ENCODE measurements at regions not wholly inside any gene's neighbourhood (a gene's known extent, or its start where the extent isn't known, plus 50 kb on each side); places are given as distances from the start of the nearest gene placed in this dataset.
"Not testable (repeated sequence)": the region's sequence is repeated elsewhere in the genome, so short reads cannot be mapped to it uniquely, and the experiment has no call there.

DNA sequence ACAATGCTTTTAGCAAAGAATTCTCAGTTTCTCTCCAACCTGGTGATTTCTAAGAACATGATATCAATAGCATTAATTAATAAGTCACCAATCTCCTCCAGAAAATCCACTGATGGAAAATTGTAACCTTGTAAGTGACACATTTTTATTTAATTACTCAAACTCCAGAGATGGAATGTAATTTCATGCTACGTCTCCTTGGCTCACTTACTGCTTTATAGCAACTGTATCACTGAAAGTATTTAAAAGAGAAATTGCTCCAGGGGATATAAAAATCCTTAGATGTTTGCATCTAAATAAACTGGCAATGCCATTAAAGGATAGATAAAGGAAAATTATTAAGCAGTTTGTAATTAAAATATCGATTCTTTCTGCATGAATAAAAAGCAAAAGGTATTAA lies 325.4 kb downstream of the TSN start:
- TF ChIP-seq CTCF (IDR thresholded peaks at IDR 0.05), result no peak
- no peak for ATAC-seq (ENCODE audit: low FRiP score)
- no peak for DNase-seq (ENCODE audit: low spot score)

DNA sequence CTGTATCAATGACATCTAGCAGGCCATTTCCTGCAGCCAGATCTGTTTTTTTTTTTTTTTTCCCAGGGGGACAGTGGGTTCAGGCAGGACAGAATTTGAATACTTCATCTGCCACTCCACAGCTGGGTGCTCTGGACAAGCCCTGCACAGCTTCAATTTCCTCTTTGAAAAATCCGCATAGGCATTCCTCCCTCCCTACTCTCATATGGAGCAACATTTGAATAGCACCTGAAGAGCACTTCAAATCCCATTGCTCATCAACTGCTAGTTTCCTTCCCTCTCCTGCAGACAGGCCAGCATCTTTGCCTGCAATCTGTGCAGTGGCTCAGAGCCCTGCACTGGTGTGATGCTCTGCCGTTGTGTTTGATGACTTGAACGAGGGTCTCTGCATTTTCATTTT lies 326.3 kb downstream of the TSN start:
- no peak for TF ChIP-seq CTCF (IDR thresholded peaks at IDR 0.05)
- DNase-seq (ENCODE audit: low spot score) (no peak), ATAC-seq (ENCODE audit: low FRiP score) (no peak)

DNA sequence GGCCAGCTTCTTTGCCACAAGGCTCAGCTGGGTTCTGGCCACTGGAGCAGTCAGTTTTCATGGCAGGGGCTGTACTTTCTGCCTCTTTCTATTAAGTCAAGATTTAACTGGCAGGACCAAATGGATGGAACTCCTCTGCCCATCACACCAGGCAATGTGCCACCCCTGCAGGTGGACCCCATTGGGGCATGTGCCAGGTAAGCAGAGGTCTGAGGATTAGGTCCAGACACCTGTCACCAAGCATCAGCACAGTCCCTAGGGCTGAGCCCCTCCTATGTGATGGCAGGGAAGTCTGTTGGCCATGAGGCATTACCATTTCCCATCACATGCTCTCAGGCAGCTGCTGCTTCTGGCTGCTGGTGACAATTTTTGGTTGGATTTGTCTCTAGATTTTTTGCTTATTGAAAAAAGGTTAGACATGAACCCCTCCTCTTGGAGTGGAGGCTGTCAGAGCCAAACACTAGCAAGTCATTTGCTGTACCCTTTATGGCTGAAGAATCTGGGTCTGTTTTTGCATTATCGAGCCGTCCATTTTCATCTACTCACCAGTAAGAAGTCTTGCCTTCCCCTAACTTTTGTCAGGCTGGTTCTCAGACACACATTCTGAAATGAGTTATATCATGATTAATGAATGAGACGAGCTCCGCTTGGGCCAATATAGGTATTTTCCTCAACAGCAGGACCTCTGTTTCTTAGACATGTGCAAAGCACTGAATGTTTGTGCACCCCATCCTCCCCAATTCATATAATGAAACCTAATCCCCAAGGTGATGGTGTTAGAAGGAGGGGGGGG lies 328.0 kb downstream of the TSN start:
- DNase-seq (ENCODE audit: low spot score), result no peak
- no peak for TF ChIP-seq CTCF (IDR thresholded peaks at IDR 0.05)

DNA sequence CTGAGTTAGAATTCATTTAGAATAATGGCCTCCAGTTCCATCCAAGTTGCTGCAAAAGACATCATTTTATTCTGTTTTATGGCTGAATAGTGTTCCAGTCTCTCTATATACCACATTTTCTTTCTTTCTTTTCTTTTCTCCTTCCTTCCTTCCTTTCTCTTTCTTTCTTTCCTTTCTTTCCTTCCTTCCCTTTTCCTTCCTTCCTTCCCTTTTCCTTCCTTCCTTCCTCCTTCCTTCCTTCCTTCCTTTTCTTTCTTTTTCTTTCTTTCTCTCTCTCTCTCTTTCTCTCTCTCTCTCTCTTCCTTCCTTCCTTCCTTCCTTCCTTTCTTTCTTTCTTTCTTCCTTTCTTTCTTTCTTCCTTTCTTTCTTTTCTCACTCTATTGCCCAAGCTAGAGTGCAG lies 330.2 kb downstream of the TSN start:
- ATAC-seq (ENCODE audit: low FRiP score); DNase-seq (ENCODE audit: low spot score): not testable (repeated sequence)

More for the DNA sequence above, 328.0 kb downstream of the TSN start:
- ATAC-seq (ENCODE audit: low FRiP score), result no peak

GRCh38 chr2:122094557-122094956 lies 339.1 kb downstream of the TSN start:
- no peak for TF ChIP-seq CTCF (IDR thresholded peaks at IDR 0.05)
- no peak for ATAC-seq (ENCODE audit: low FRiP score)
- no peak for DNase-seq (ENCODE audit: low spot score)

GRCh38 chr2:122096761-122097160 lies 341.3 kb downstream of the TSN start:
- DNase-seq (ENCODE audit: low spot score) (no peak), ATAC-seq (ENCODE audit: low FRiP score) (no peak)
- no peak for TF ChIP-seq CTCF (IDR thresholded peaks at IDR 0.05)

DNA sequence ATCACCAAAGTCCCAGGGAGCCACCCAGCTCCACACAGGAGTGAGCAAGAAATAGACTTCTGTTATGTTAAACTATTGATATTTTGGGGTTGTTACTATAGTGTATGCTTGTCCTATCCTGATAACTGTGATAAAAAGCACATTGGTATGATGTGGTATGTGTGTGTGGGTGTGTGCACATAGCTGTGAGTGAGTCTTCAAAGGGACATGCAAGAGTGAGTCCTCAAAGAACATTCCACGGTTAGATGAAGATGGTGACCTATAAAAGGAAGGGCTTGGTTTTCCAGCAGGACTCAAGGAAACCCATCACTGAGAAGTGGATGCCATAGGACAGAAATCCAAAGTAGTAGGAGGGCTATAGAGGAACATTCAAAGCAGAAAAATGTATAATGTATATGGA lies 342.9 kb downstream of the TSN start:
- no peak for TF ChIP-seq CTCF (IDR thresholded peaks at IDR 0.05)
- no peak for ATAC-seq (ENCODE audit: low FRiP score)
- DNase-seq (ENCODE audit: low spot score), result no peak

Data from omental fat pad (tissue), 3 donors.